ENCODE measurements at regions not wholly inside any gene's neighbourhood (a gene's known extent, or its start where the extent isn't known, plus 50 kb on each side); places are given as distances from the start of the nearest gene placed in this dataset.
"Not testable (repeated sequence)": the region's sequence is repeated elsewhere in the genome, so short reads cannot be mapped to it uniquely, and the experiment has no call there.

- DNase-seq, result no peak
Measured at GRCh38 chr20:48057739-48058138, 272.5 kb upstream of the SULF2 start.

- DNase-seq, result no peak
Measured at GRCh38 chr20:48057251-48057650, 272.0 kb upstream of the SULF2 start.

GRCh38 chr20:48056218-48056617, 270.9 kb upstream of the SULF2 start:
- DNase-seq, result no peak

- no peak for DNase-seq
Measured at GRCh38 chr20:48054051-48054450, 268.8 kb upstream of the SULF2 start.

GRCh38 chr20:48052475-48052835, 267.2 kb upstream of the SULF2 start:
- no peak for DNase-seq

- peak; percentile 80 for DNase-seq
Measured at GRCh38 chr20:48051794-48052474, 266.7 kb upstream of the SULF2 start.

GRCh38 chr20:48049641-48050040, 264.4 kb upstream of the SULF2 start:
- no peak for DNase-seq

GRCh38 chr20:48049171-48049570, 263.9 kb upstream of the SULF2 start:
- no peak for DNase-seq

- no peak for DNase-seq
Measured at GRCh38 chr20:48047447-48047846, 262.2 kb upstream of the SULF2 start.

GRCh38 chr20:48042628-48043027, 257.3 kb upstream of the SULF2 start:
- no peak for DNase-seq

GRCh38 chr20:48041078-48041780, 255.9 kb upstream of the SULF2 start:
- DNase-seq, result no peak

GRCh38 chr20:48040491-48040890, 255.2 kb upstream of the SULF2 start:
- no peak for DNase-seq

- no peak for DNase-seq
Measured at GRCh38 chr20:48040051-48040450, 254.8 kb upstream of the SULF2 start.

- no peak for DNase-seq
Measured at GRCh38 chr20:48039514-48039913, 254.2 kb upstream of the SULF2 start.

- no peak for DNase-seq
Measured at GRCh38 chr20:48038713-48039112, 253.4 kb upstream of the SULF2 start.

- DNase-seq, result not testable (repeated sequence)
Measured at GRCh38 chr20:48037798-48038197, 252.5 kb upstream of the SULF2 start.

- no peak for DNase-seq
Measured at GRCh38 chr20:48035961-48036731, 250.9 kb upstream of the SULF2 start.

- DNase-seq, result no peak
Measured at GRCh38 chr20:48034751-48035150, 249.5 kb upstream of the SULF2 start.

- not testable (repeated sequence) for DNase-seq
Measured at GRCh38 chr20:48033005-48033404, 247.7 kb upstream of the SULF2 start.

- DNase-seq, result no peak
Measured at GRCh38 chr20:48031122-48031521, 245.8 kb upstream of the SULF2 start.

- no peak for DNase-seq
Measured at GRCh38 chr20:48026981-48027592, 241.8 kb upstream of the SULF2 start.

GRCh38 chr20:48025661-48026060, 240.4 kb upstream of the SULF2 start:
- no peak for DNase-seq

- peak; percentile 59 for DNase-seq
Measured at GRCh38 chr20:48025051-48025515, 239.8 kb upstream of the SULF2 start.
